HG02870 (cell line): ENCODE measurements at regions not wholly inside any gene's neighbourhood (a gene's known extent, or its start where the extent isn't known, plus 50 kb on each side); places are given as distances from the start of the nearest gene placed in this dataset.
"Not testable (repeated sequence)": the region's sequence is repeated elsewhere in the genome, so short reads cannot be mapped to it uniquely, and the experiment has no call there.

Source experiments
- ATAC-seq: cut with Tn5 transposase; IDR thresholded peaks from one replicate; pipeline ENCODE4 v1.9.1; 2021; ENCODE audit warnings: mild to moderate bottlenecking, moderate library complexity; ENCODE audit not compliant: unreplicated experiment

- ATAC-seq: no peak
Observed at GRCh38 chr20:4318891-4319290, 69.8 kb upstream of the ADRA1D start.

- ATAC-seq: not testable (repeated sequence)
Observed at GRCh38 chr20:4310616-4311015, 61.5 kb upstream of the ADRA1D start.

GRCh38 chr20:4306206-4306605, 57.1 kb upstream of the ADRA1D start:
- no peak for ATAC-seq

DNA sequence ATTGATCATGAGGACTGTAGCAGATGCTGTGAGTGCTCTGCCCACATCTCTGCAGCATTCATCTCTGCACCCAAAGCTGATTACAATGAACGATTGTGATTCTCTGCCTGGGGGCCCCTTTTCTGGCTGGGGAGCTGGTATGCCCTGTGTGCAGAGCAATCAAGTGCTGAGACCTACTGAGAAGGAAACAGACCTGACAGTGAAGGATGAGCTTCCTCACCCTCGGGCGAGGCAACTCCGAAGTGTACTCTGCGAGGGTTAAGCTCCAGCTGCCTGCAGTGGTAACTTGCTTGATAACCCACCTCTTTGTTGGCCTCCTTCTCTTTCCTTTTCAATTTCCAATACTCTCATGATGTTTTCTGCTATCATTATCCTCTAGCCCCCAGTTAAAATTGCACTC, 56.0 kb upstream of the ADRA1D start:
- no peak for ATAC-seq

GRCh38 chr20:4304601-4305000, 55.5 kb upstream of the ADRA1D start:
- no peak for ATAC-seq

DNA sequence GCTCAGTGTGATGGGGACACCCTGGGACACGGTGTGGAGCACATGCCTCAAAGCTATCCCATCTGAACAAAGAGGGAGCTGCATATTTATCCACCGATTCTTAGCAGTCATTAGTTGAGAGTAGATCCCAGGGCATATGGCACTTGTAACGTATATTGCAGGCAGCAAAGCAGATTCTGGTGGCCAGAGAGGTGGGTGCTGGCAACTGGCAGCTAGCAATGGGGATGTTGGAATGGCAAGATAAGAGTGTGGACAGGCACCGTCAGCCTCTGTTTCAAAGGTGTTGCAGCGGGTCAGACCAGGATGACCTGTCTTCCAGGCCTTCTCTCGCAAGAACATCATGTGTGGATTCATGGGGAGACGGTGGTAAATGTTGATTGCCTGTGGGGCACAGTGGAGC, 54.0 kb upstream of the ADRA1D start:
- ATAC-seq: no peak

DNA sequence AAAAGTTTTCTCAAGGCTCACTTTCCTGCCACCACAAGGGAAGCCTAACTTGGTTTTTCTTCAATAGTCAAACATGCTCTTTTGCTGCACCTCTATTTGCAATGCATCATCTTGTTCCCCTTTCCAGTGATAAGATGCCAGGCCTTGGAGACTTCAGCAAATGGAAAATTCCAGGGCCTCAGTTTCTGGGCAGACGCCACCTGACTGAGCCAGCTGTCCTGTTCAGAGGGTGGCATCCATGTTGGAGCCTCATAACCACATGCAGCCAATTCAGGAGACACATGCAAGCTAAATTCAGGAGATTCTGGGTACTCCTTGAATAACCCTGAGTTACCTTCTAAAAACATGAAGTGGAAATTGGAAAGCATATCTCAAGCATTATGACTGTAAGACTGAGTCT, 51.8 kb upstream of the ADRA1D start:
- ATAC-seq: no peak

GRCh38 chr20:4300401-4300800, 51.3 kb upstream of the ADRA1D start:
- no peak for ATAC-seq

GRCh38 chr20:4299773-4300172, 50.7 kb upstream of the ADRA1D start:
- no peak for ATAC-seq

DNA sequence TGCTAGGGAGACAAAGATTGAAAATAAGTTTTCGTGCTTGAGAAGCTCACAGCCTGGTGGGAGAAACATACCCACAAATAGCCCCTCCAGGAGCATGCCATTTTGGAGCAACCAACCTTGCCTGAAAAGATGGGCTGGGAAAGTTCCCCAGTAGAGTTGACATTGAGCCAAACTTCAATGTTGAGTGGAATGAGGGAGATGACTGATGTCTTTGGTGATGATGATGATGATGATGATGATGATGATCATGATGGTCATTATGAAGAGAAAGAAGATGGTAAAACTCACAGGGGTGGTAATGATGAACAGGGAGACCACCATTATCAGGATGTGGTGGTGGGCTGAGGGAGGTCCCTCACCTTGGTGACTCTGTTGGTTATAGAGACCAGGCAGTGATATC, 50.1 kb upstream of the ADRA1D start:
- ATAC-seq: no peak
